A549 (cell line): ENCODE measurements at regions not wholly inside any gene's neighbourhood (a gene's known extent, or its start where the extent isn't known, plus 50 kb on each side); places are given as distances from the start of the nearest gene placed in this dataset.

ENCODE experiments used
- ATAC-seq, 2 experiments: fragments of 200-7000 bp in 1 of 2; fragments of >200 bp in 1 of 2; cut with Nextera tagmentation in 1 of 2; cut with Tn5 transposase in 1 of 2; 3 replicates each; pipeline versions ENCODE4 v1.8.0 to v1.9.1; 2018 to 2020; ENCODE audit warnings: mild to moderate bottlenecking in 1 of 2, moderate library complexity in 1 of 2
- CTCF ChIA-PET: fragments of 300-600 bp; sonication (Branson Sonifier 250); formaldehyde crosslinking; extraction: SDS; loops from one replicate; lab custom pipeline; 2021; ENCODE audit warnings: antibody characterized with exemption, inconsistent platforms; lab: Yijun Ruan, JAX
- POLR2A ChIA-PET: fragments of 350-600 bp; formaldehyde crosslinking; extraction: SDS; loops from one replicate; lab custom pipeline; 2021; ENCODE audit warnings: antibody characterized with exemption, inconsistent platforms; lab: Yijun Ruan, JAX
- DNase-seq, 2 experiments: peaks; one replicate each; pipeline versions ENCODE4 v3.0.0 to v3.0.0-alpha.2; 2011 to 2016; ENCODE audit warnings: low read depth in 1 of 2, low spot score in 1 of 2
- FAIRE-seq: peaks from 2 replicates; lab custom pipeline; 2011; peaks lifted over from hg19 to GRCh38; lab: Jason Lieb, UNC
- H3K27ac ChIP-seq, 2 experiments: fragments of >200 bp; sonication (Bioruptor Twin); formaldehyde crosslinking; 3 replicates each; pipeline ENCODE4 v1.5.1; 2016 to 2017
- H3K4me1 ChIP-seq: fragments of >200 bp; sonication (Bioruptor Twin); formaldehyde crosslinking; 3 replicates; pipeline ENCODE4 v1.6.1; 2016
- H3K4me2 ChIP-seq: fragments of >200 bp; sonication (Bioruptor Twin); formaldehyde crosslinking; 3 replicates; pipeline ENCODE4 v1.6.1; 2016
- H3K4me3 ChIP-seq: fragments of >200 bp; sonication (Bioruptor Twin); formaldehyde crosslinking; 3 replicates; pipeline ENCODE4 v1.5.1; 2016
- H3K9me3 ChIP-seq: fragments of >200 bp; sonication (Bioruptor Twin); formaldehyde crosslinking; 3 replicates; pipeline ENCODE4 v1.6.1; 2016
- BHLHE40 ChIP-seq: IDR thresholded peaks from 2 replicates; pipeline ENCODE4 v1.6.1; 2012; ENCODE audit warnings: low read depth, low read length, inconsistent platforms
- CBX2 ChIP-seq: fragments of 200-600 bp; sonication (generic); IDR thresholded peaks from 2 replicates; pipeline ENCODE4 v1.6.1; 2016; ENCODE audit warnings: low read depth, mild to moderate bottlenecking, borderline replicate concordance
- CEBPB ChIP-seq, 2 experiments: fragments of >200 bp in 1 of 2; sonication (Bioruptor Twin) in 1 of 2; formaldehyde crosslinking in 1 of 2; IDR thresholded peaks; 2 replicates each; pipeline ENCODE4 v1.6.1; 2012 to 2016
- CTCF ChIP-seq: fragments of >200 bp; sonication (Bioruptor Twin); formaldehyde crosslinking; IDR thresholded peaks from 3 replicates; pipeline ENCODE4 v1.5.1; 2016
- EHF ChIP-seq: fragments of 250-450 bp; sonication (Bioruptor Pico); IDR thresholded peaks from 2 replicates; pipeline ENCODE4 v1.5.0; 2020; ENCODE audit warnings: mild to moderate bottlenecking
- EHMT2 ChIP-seq: fragments of 200-600 bp; sonication (generic); IDR thresholded peaks from 2 replicates; pipeline ENCODE4 v1.6.1; 2016; ENCODE audit warnings: antibody characterized with exemption, low read depth, mild to moderate bottlenecking, moderate library complexity
- HEYL ChIP-seq: fragments of 250-450 bp; sonication (Bioruptor Pico); IDR thresholded peaks from 2 replicates; pipeline ENCODE4 v1.8.0; 2021; ENCODE audit warnings: mild to moderate bottlenecking, moderate library complexity
- HMGXB4 ChIP-seq: fragments of 250-450 bp; sonication (Bioruptor Pico); IDR thresholded peaks from 2 replicates; pipeline ENCODE4 v1.5.0; 2021; ENCODE audit warnings: mild to moderate bottlenecking, moderate library complexity, borderline replicate concordance
- HOXA7 ChIP-seq: fragments of 250-450 bp; sonication (Bioruptor Pico); IDR thresholded peaks from 2 replicates; pipeline ENCODE4 v1.5.0; 2020; ENCODE audit warnings: mild to moderate bottlenecking, moderate library complexity
- HOXB5 ChIP-seq: fragments of 250-450 bp; sonication (Bioruptor Pico); IDR thresholded peaks from 2 replicates; pipeline ENCODE4 v1.5.0; 2020; ENCODE audit warnings: mild to moderate bottlenecking, moderate library complexity
- JUNB ChIP-seq: fragments of >200 bp; sonication (Bioruptor Twin); formaldehyde crosslinking; IDR thresholded peaks from 2 replicates; pipeline ENCODE4 v1.6.1; 2016
- KDM5A ChIP-seq: fragments of 200-600 bp; sonication (generic); IDR thresholded peaks from 2 replicates; pipeline ENCODE4 v1.6.1; 2016; ENCODE audit warnings: antibody characterized with exemption, mild to moderate bottlenecking
- MAZ ChIP-seq: fragments of 150-350 bp; IDR thresholded peaks from 2 replicates; pipeline ENCODE4 v1.6.1; 2014; ENCODE audit warnings: antibody characterized with exemption, low read depth, low read length, borderline replicate concordance
- MYC ChIP-seq: IDR thresholded peaks from 2 replicates; pipeline ENCODE4 v1.6.1; 2012; ENCODE audit warnings: mild to moderate bottlenecking, inconsistent platforms, low read length, improper control_type of control experiment, borderline replicate concordance
- NR3C1 ChIP-seq: fragments of >200 bp; sonication (Bioruptor Twin); formaldehyde crosslinking; IDR thresholded peaks from 3 replicates; pipeline ENCODE4 v1.6.1; 2017
- PBX3 ChIP-seq: IDR thresholded peaks from 2 replicates; pipeline ENCODE4 v1.6.1; 2012
- PHF8 ChIP-seq: fragments of 200-600 bp; sonication (generic); IDR thresholded peaks from 2 replicates; pipeline ENCODE4 v1.6.1; 2016; ENCODE audit warnings: low read depth, mild to moderate bottlenecking, antibody characterized with exemption, moderate library complexity, borderline replicate concordance
- POLR2A ChIP-seq: IDR thresholded peaks from 2 replicates; pipeline ENCODE4 v1.6.1; 2012; ENCODE audit warnings: mild to moderate bottlenecking, low read length
- RARB ChIP-seq: fragments of 250-450 bp; sonication (Bioruptor Pico); IDR thresholded peaks from 2 replicates; pipeline ENCODE4 v1.8.0; 2021; ENCODE audit warnings: mild to moderate bottlenecking, moderate library complexity
- RFX5 ChIP-seq: fragments of 450-650 bp; IDR thresholded peaks from 2 replicates; pipeline ENCODE4 v1.7.1; 2014; ENCODE audit warnings: antibody characterized with exemption, mild to moderate bottlenecking, moderate library complexity
- RNF2 ChIP-seq: fragments of 200-600 bp; sonication (generic); IDR thresholded peaks from 2 replicates; pipeline ENCODE4 v1.6.1; 2016; ENCODE audit warnings: low read depth, mild to moderate bottlenecking, antibody characterized with exemption, moderate library complexity, borderline replicate concordance
- SMC3 ChIP-seq: fragments of >200 bp; sonication (Bioruptor Twin); formaldehyde crosslinking; IDR thresholded peaks from 3 replicates; pipeline ENCODE4 v1.6.1; 2018; ENCODE audit warnings: inconsistent platforms
- SREBF2 ChIP-seq: fragments of 450-650 bp; IDR thresholded peaks from 2 replicates; pipeline ENCODE4 v1.6.1; 2014; ENCODE audit warnings: mild to moderate bottlenecking, moderate library complexity
- TFCP2L1 ChIP-seq: fragments of 250-450 bp; sonication (Bioruptor Pico); IDR thresholded peaks from 2 replicates; pipeline ENCODE4 v1.5.0; 2021; ENCODE audit warnings: mild to moderate bottlenecking
- TP53 ChIP-seq: fragments of 250-450 bp; sonication (Bioruptor Pico); IDR thresholded peaks from 2 replicates; pipeline ENCODE4 v1.5.0; 2021; ENCODE audit warnings: mild to moderate bottlenecking, moderate library complexity
- whole genome bisulfite sequencing: methylation state at CpG from one replicate; pipeline ENCODE4 v1.1.6; 2017; ENCODE audit errors: missing lambda C conversion rate; 5-methylcytosine and 5-hydroxymethylcytosine counted together
- TF ChIP-seq, protein P1 (sequence below): fragments of 250-450 bp; sonication (Bioruptor Pico); IDR thresholded peaks from 2 replicates; pipeline ENCODE4 v1.5.0; 2020; ENCODE audit warnings: low read depth, mild to moderate bottlenecking, moderate library complexity
- TF ChIP-seq, protein P2 (sequence below): fragments of 450-650 bp; IDR thresholded peaks from 2 replicates; pipeline ENCODE4 v1.6.1; 2014; ENCODE audit warnings: antibody characterized with exemption
- TF ChIP-seq, protein P3 (sequence below): fragments of 200-600 bp; sonication (generic); IDR thresholded peaks from 2 replicates; pipeline ENCODE4 v1.6.1; 2016; ENCODE audit warnings: antibody characterized with exemption, mild to moderate bottlenecking, moderate library complexity

DNA sequence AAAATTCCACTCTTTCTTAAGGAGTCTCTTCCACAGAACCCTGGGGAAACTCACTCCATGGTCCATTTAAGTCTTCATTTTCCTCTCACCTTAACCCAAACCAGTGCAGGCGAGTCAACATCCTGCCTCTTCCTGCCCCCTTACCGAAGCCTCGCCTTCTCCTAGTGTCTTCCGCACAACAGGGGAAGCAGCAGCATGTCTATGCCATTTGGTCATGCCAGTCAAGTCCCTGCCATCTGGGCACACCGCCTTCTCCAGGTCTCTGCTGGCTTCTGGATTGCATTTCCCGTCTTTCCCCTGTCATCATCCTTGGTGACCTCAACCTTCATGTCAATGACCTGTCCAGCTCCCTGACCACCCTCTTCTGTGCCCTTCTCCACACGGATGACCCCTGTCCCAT, 77.3 kb upstream of the FZD7 start:
- H3K27ac ChIP-seq, result no peak overlapping the region
- 55% methylated on average over 7 of the region's 7 CpGs for WGBS
- FAIRE-seq (no peak), DNase-seq (no peak), ATAC-seq (no peak)
- TF ChIP-seq RFX5 (no peak), CEBPB (IDR thresholded peaks at IDR 0.05) (no peak), CTCF (no peak), JUNB (no peak), CBX2 (no peak), TP53 (no peak), HOXB5 (no peak), HMGXB4 (CRISPR knock-in tag) (no peak), NR3C1 (no peak), SMC3 (no peak), RARB (CRISPR knock-in tag) (no peak)
- TF ChIP-seq, protein P1, sequence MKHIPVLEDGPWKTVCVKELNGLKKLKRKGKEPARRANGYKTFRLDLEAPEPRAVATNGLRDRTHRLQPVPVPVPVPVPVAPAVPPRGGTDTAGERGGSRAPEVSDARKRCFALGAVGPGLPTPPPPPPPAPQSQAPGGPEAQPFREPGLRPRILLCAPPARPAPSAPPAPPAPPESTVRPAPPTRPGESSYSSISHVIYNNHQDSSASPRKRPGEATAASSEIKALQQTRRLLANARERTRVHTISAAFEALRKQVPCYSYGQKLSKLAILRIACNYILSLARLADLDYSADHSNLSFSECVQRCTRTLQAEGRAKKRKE (CRISPR knock-in tag), result no peak
- TF ChIP-seq, protein P2, sequence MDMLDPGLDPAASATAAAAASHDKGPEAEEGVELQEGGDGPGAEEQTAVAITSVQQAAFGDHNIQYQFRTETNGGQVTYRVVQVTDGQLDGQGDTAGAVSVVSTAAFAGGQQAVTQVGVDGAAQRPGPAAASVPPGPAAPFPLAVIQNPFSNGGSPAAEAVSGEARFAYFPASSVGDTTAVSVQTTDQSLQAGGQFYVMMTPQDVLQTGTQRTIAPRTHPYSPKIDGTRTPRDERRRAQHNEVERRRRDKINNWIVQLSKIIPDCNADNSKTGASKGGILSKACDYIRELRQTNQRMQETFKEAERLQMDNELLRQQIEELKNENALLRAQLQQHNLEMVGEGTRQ, result no peak
- POLR2A ChIA-PET, result no interaction called here
- no peaks in the 10 kb centered on the region; the same call in 2 of the 3 replicates for H3K4me1 ChIP-seq
- no peaks in the 10 kb centered on the region for H3K9me3 ChIP-seq
- no peak overlapping the region for H3K4me3 ChIP-seq
- no peak overlapping the region for H3K4me2 ChIP-seq
- CTCF ChIA-PET, result interaction anchor here (0.9 to 1.5 kb wide), 2 partner anchors 19 to 96 kb away, joined by 3 to 5 read pairs; no protein-coding TSS in a partner anchor

GRCh38 chr2:201957091-201957490, 76.6 kb upstream of the FZD7 start:
- CTCF ChIA-PET, result interaction anchor here (1.3 to 1.5 kb wide), 2 partner anchors 94 to 97 kb away, joined by 3 to 5 read pairs; no protein-coding TSS in a partner anchor
- no peak for ATAC-seq
- no peak for FAIRE-seq
- TF ChIP-seq HOXA7, result no peak
- no peak for TF ChIP-seq HEYL (CRISPR knock-in tag)
- TF ChIP-seq BHLHE40, result no peak
- TF ChIP-seq MYC, result no peak
- no peak for TF ChIP-seq PHF8
- TF ChIP-seq POLR2A, result no peak
- TF ChIP-seq CBX2, result no peak
- TF ChIP-seq EHF (CRISPR knock-in tag), result no peak
- TF ChIP-seq PBX3, result no peak
- TF ChIP-seq KDM5A, result no peak
- no peak for TF ChIP-seq RNF2
- TF ChIP-seq, protein P3, sequence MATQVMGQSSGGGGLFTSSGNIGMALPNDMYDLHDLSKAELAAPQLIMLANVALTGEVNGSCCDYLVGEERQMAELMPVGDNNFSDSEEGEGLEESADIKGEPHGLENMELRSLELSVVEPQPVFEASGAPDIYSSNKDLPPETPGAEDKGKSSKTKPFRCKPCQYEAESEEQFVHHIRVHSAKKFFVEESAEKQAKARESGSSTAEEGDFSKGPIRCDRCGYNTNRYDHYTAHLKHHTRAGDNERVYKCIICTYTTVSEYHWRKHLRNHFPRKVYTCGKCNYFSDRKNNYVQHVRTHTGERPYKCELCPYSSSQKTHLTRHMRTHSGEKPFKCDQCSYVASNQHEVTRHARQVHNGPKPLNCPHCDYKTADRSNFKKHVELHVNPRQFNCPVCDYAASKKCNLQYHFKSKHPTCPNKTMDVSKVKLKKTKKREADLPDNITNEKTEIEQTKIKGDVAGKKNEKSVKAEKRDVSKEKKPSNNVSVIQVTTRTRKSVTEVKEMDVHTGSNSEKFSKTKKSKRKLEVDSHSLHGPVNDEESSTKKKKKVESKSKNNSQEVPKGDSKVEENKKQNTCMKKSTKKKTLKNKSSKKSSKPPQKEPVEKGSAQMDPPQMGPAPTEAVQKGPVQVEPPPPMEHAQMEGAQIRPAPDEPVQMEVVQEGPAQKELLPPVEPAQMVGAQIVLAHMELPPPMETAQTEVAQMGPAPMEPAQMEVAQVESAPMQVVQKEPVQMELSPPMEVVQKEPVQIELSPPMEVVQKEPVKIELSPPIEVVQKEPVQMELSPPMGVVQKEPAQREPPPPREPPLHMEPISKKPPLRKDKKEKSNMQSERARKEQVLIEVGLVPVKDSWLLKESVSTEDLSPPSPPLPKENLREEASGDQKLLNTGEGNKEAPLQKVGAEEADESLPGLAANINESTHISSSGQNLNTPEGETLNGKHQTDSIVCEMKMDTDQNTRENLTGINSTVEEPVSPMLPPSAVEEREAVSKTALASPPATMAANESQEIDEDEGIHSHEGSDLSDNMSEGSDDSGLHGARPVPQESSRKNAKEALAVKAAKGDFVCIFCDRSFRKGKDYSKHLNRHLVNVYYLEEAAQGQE, result no peak
- TF ChIP-seq TFCP2L1 (CRISPR knock-in tag), result no peak
- no peak for TF ChIP-seq SREBF2
- TF ChIP-seq EHMT2, result no peak
- TF ChIP-seq, protein P1 (CRISPR knock-in tag), result no peak
- no peak for TF ChIP-seq MAZ

More at GRCh38 chr2:201957091-201957490, 76.6 kb upstream of the FZD7 start:
- no peak for DNase-seq
- no peak overlapping the region for H3K27ac ChIP-seq
- H3K4me3 ChIP-seq, result no peak overlapping the region
- no peaks in the 10 kb centered on the region for H3K9me3 ChIP-seq
- 0% methylated on average over 1 of the region's 1 CpG for WGBS
- no peaks in the 10 kb centered on the region; the same call in 2 of the 3 replicates for H3K4me1 ChIP-seq
- POLR2A ChIA-PET, result no interaction called here
- H3K4me2 ChIP-seq, result no peak overlapping the region
